ENCODE measurements at regions not wholly inside any gene's neighbourhood (a gene's known extent, or its start where the extent isn't known, plus 50 kb on each side); places are given as distances from the start of the nearest gene placed in this dataset.

DNA sequence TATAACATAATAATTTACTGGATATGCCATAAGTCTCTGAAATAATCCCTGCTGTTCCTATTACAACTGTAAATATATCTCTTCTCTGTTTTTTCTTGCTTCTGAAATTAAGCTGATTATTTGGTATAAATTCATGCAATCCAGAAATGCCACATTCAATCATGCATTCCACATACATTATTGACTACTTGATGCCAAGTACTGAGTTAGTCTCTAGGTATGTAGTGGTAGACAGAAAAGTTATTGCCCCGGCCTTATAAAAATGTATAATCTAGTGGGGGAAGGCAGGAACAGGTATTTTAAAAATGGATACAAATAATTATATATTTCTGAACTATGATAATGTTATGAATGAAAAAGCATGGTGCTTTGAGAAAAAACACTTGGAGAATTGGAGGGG is 338.6 kb upstream of the SNX7 start:
- TF ChIP-seq POLR2AphosphoS5 (IDR thresholded peaks at IDR 0.05; ENCODE audit: low read depth, low read length) (no peak), SPI1 (IDR thresholded peaks at IDR 0.05; ENCODE audit: low read depth, low read length) (no peak), POLR2A (IDR thresholded peaks at IDR 0.05; ENCODE audit: low read depth, low read length) (no peak)

Data from GM12891 (cell line).